ENCODE measurements at regions not wholly inside any gene's neighbourhood (a gene's known extent, or its start where the extent isn't known, plus 50 kb on each side); places are given as distances from the start of the nearest gene placed in this dataset.

DNA sequence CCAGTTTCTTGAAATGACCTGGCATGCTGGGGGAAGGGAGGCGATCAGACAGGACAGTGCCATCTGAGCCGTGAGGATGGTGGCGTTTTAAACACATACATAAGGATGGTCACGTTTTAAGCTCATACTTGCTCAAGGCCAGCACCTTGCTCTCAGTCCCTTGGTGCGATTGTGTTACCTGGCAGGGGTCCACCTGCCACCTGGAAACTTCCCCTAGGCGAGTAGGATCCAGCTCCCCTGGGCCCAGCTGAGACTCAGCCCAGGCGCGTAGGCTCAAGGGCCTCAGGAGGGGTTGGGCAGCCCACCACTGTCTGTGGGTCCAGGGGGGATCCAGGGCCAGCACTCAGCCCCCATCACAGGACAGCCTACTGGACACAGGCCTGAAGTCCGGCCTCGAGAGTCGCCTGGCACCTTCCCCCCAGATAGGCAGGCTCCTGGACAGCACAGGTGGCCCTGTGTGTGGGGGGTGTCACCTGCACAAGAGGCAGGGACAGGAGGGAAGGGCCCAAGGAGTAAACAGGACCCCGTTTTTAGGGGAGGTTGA is 185.8 kb downstream of the BRD1 start:
- no peak overlapping the region for H2AFZ ChIP-seq (ENCODE audit: low read length)
- H2BK120ac ChIP-seq (ENCODE audit: low read depth, low read length) = no peak overlapping the region
- H2AK5ac ChIP-seq (ENCODE audit: low read depth, low read length) = peak overlapping the region; percentile 8
- no peak overlapping the region for H2BK5ac ChIP-seq (ENCODE audit: low read length)
- H3K9ac ChIP-seq (ENCODE audit: low read depth, low read length, poor library complexity) = no peak overlapping the region
- no peak overlapping the region for H3K23ac ChIP-seq (ENCODE audit: low read depth, low read length, poor library complexity)
- H3K4me1 ChIP-seq (ENCODE audit: control insufficient read depth in 2 of 2, insufficient read depth in 1 of 2, low read depth in 1 of 2, low read length in 2 of 2) = peaks cover 0 to 1% of the 10 kb centered on the region in 2 donors
- no peak overlapping the region for H4K8ac ChIP-seq (ENCODE audit: low read depth, low read length)
- H3K36me3 ChIP-seq (replicated peaks in 1 of 2; ENCODE audit: control insufficient read depth in 2 of 2, insufficient read depth in 2 of 2, low read length in 2 of 2) = no peaks in the 10 kb centered on the region
- H3K4me3 ChIP-seq (ENCODE audit: low read length in 2 of 2) = no peak overlapping the region
- WGBS, 2 donors (ENCODE audit: extremely low coverage in 2 of 2, insufficient read length in 2 of 2, insufficient replicate concordance in 1 of 2) = no CpG with 5 or more reads among the region's 12 CpGs
- H3K4ac ChIP-seq (ENCODE audit: low read length) = no peak overlapping the region
- no peak for DNase-seq (ENCODE audit: low spot score)
- H3K27me3 ChIP-seq (ENCODE audit: control insufficient read depth in 3 of 3, insufficient read depth in 3 of 3, low read depth in 1 of 3, low read length in 3 of 3) = peaks cover 0 to 2% (median 0%) of the 10 kb centered on the region in 3 experiments
- H4K91ac ChIP-seq (ENCODE audit: low read depth, low read length, poor library complexity) = no peak overlapping the region
- H3K4me2 ChIP-seq (ENCODE audit: insufficient read depth, low read length, poor library complexity, severe bottlenecking) = no peak overlapping the region
- no peak overlapping the region for H2BK12ac ChIP-seq (ENCODE audit: low read length)
- H2BK15ac ChIP-seq (ENCODE audit: low read length) = no peak overlapping the region
- H3K18ac ChIP-seq (ENCODE audit: low read length) = peak overlapping the region; percentile 72
- H3K27ac ChIP-seq (replicated peaks; ENCODE audit: low read length) = no peak overlapping the region
- no peak overlapping the region for H3K14ac ChIP-seq (ENCODE audit: low read length)
- H3K9me3 ChIP-seq (replicated peaks in 1 of 2; ENCODE audit: control insufficient read depth in 2 of 2, insufficient read depth in 1 of 2, low read depth in 1 of 2, low read length in 2 of 2) = peaks cover 0 to 3% of the 10 kb centered on the region in 2 donors
- no peaks in the 10 kb centered on the region for H3K79me1 ChIP-seq (ENCODE audit: low read depth, low read length)

DNA sequence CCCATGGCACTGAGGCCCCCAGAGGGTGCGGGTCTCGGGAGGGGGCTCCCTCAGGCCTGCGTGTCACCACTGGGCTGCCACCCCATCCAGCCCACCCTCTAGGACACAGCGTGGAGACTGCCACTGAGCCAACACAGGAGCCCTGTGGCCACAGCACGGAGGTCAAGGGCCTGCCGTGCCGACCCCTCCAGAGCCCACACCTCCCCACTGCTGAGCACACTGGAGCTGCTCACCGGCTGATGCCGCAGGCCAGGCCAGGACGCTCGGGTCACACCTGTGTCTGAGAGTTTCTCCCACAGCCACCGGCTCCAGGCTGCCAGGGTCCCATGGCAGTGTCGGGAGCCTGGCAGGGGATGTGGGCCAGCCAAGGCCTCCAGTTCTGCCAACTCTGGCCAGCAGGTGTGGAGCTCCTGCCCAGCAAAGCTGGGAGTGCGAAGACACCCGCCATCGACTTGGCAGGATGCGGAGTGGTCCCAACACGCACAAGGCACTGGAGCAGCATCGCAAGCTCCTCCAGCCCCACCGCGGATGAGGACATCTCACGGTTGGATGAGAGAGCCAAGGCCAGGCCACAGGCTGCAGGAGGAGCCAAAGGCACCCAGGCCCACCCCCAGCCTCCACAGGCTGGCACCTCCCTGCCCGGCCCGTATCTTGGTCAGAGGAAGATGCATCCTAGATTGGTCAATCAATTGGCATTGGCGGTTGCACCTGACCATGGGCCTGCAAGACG is 187.1 kb downstream of the BRD1 start:
- no peak overlapping the region for H4K8ac ChIP-seq (ENCODE audit: low read depth, low read length)
- H2BK5ac ChIP-seq (ENCODE audit: low read length) = peak overlapping the region; percentile 75
- WGBS, 2 donors (ENCODE audit: extremely low coverage in 2 of 2, insufficient read length in 2 of 2, insufficient replicate concordance in 1 of 2) = no CpG with 5 or more reads among the region's 26 CpGs

DNA sequence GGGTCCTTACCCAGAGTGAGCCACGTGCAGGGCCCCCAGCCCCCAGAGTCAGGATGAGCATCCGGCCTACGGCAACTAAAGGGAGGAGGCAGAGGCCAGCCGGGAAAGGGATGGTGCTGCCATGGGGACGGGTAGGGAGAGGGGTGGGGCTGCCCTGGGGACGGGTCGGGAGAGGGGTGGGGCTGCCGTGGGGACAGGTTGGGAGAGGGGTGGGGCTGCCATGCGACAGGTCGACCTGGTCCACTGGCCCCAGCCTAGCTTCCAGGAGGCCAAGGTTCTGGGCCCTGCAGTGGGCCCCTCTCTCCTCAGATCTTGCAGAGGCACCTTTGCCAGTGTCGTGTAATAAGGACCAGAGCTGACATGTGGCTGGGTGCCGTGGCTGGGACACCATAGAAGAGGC is 187.7 kb downstream of the BRD1 start:
- WGBS, 2 donors (ENCODE audit: extremely low coverage in 2 of 2, insufficient read length in 2 of 2, insufficient replicate concordance in 1 of 2) = no CpG with 5 or more reads among the region's 12 CpGs
- Histone ChIP-seq H3K4me1 (ENCODE audit: control insufficient read depth in 2 of 2, insufficient read depth in 1 of 2, low read depth in 1 of 2, low read length in 2 of 2) (peaks cover 0 to 1% of the 10 kb centered on the region in 2 donors), H3K23ac (ENCODE audit: low read depth, low read length, poor library complexity) (no peak overlapping the region), H2BK120ac (ENCODE audit: low read depth, low read length) (peak overlapping the region; percentile 72), H2BK15ac (ENCODE audit: low read length) (no peak overlapping the region), H4K8ac (ENCODE audit: low read depth, low read length) (no peak overlapping the region), H3K4me2 (ENCODE audit: insufficient read depth, low read length, poor library complexity, severe bottlenecking) (no peak overlapping the region), H2AK5ac (ENCODE audit: low read depth, low read length) (peak overlapping the region; percentile 92), H3K14ac (ENCODE audit: low read length) (peak overlapping the region; percentile 21), H2BK12ac (ENCODE audit: low read length) (no peak overlapping the region), H3K18ac (ENCODE audit: low read length) (peak overlapping the region; percentile 33), H4K91ac (ENCODE audit: low read depth, low read length, poor library complexity) (no peak overlapping the region), H3K27me3 (ENCODE audit: control insufficient read depth in 3 of 3, insufficient read depth in 3 of 3, low read depth in 1 of 3, low read length in 3 of 3) (peaks cover 0 to 2% (median 0%) of the 10 kb centered on the region in 3 experiments), H3K79me1 (ENCODE audit: low read depth, low read length) (no peaks in the 10 kb centered on the region), H3K36me3 (replicated peaks in 1 of 2; ENCODE audit: control insufficient read depth in 2 of 2, insufficient read depth in 2 of 2, low read length in 2 of 2) (no peaks in the 10 kb centered on the region), H2AFZ (ENCODE audit: low read length) (no peak overlapping the region), H3K9ac (ENCODE audit: low read depth, low read length, poor library complexity) (no peak overlapping the region), H2BK5ac (ENCODE audit: low read length) (peak overlapping the region; percentile 75), H3K9me3 (replicated peaks in 1 of 2; ENCODE audit: control insufficient read depth in 2 of 2, insufficient read depth in 1 of 2, low read depth in 1 of 2, low read length in 2 of 2) (no peaks in the 10 kb centered on the region), H3K27ac (replicated peaks; ENCODE audit: low read length) (no peak overlapping the region), H3K4ac (ENCODE audit: low read length) (no peak overlapping the region), H3K4me3 (ENCODE audit: low read length in 2 of 2) (no peak overlapping the region)
- DNase-seq (ENCODE audit: low spot score) = no peak

More for the DNA sequence above, 187.1 kb downstream of the BRD1 start:
- H3K27me3 ChIP-seq (ENCODE audit: control insufficient read depth in 3 of 3, insufficient read depth in 3 of 3, low read depth in 1 of 3, low read length in 3 of 3) = peaks cover 0 to 2% (median 0%) of the 10 kb centered on the region in 3 experiments
- no peak overlapping the region for H2AFZ ChIP-seq (ENCODE audit: low read length)
- peak overlapping the region; percentile 92 for H2AK5ac ChIP-seq (ENCODE audit: low read depth, low read length)
- H3K9me3 ChIP-seq (replicated peaks in 1 of 2; ENCODE audit: control insufficient read depth in 2 of 2, insufficient read depth in 1 of 2, low read depth in 1 of 2, low read length in 2 of 2) = peaks cover 0 to 3% of the 10 kb centered on the region in 2 donors
- no peak overlapping the region for H3K9ac ChIP-seq (ENCODE audit: low read depth, low read length, poor library complexity)
- no peaks in the 10 kb centered on the region for H3K79me1 ChIP-seq (ENCODE audit: low read depth, low read length)
- H3K4me3 ChIP-seq (ENCODE audit: low read length in 2 of 2) = no peak overlapping the region
- H3K14ac ChIP-seq (ENCODE audit: low read length) = peak overlapping the region; percentile 25
- H2BK12ac ChIP-seq (ENCODE audit: low read length) = peak overlapping the region; percentile 73
- peak overlapping the region; percentile 72 for H2BK120ac ChIP-seq (ENCODE audit: low read depth, low read length)
- H3K4me1 ChIP-seq (ENCODE audit: control insufficient read depth in 2 of 2, insufficient read depth in 1 of 2, low read depth in 1 of 2, low read length in 2 of 2) = peaks cover 0 to 1% of the 10 kb centered on the region in 2 donors
- no peak overlapping the region for H3K4ac ChIP-seq (ENCODE audit: low read length)
- DNase-seq (ENCODE audit: low spot score) = no peak
- H3K27ac ChIP-seq (replicated peaks; ENCODE audit: low read length) = no peak overlapping the region
- no peak overlapping the region for H3K4me2 ChIP-seq (ENCODE audit: insufficient read depth, low read length, poor library complexity, severe bottlenecking)
- H3K36me3 ChIP-seq (replicated peaks in 1 of 2; ENCODE audit: control insufficient read depth in 2 of 2, insufficient read depth in 2 of 2, low read length in 2 of 2) = no peaks in the 10 kb centered on the region
- peak overlapping the region; percentile 85 for H3K18ac ChIP-seq (ENCODE audit: low read length)
- no peak overlapping the region for H3K23ac ChIP-seq (ENCODE audit: low read depth, low read length, poor library complexity)
- no peak overlapping the region for H4K91ac ChIP-seq (ENCODE audit: low read depth, low read length, poor library complexity)
- H2BK15ac ChIP-seq (ENCODE audit: low read length) = peak overlapping the region; percentile 67

DNA sequence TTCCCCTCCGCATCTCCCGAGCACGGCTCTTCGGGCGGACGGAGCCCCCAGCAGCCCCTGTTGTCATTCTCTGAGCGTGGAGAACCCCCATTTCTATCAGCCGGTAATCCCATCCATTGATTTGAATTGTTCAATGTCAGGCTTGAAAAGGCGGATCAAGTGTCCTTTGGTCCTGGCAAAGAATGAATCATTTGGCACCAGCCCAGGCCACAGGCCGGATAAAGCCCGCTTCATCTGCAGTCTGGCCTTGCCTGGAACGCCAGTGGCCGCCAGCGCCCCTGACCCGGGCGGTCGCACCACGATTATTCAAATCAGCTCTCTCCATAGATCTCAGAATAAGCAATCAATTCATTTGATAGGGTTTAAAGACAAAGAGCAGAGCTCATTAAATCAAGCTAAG is 188.9 kb downstream of the BRD1 start:
- H2BK12ac ChIP-seq (ENCODE audit: low read length) = no peak overlapping the region
- no peak overlapping the region for H3K14ac ChIP-seq (ENCODE audit: low read length)
- H4K91ac ChIP-seq (ENCODE audit: low read depth, low read length, poor library complexity) = no peak overlapping the region
- H3K18ac ChIP-seq (ENCODE audit: low read length) = no peak overlapping the region
- H3K4ac ChIP-seq (ENCODE audit: low read length) = no peak overlapping the region
- peaks cover 0 to 1% of the 10 kb centered on the region in 2 donors for H3K4me1 ChIP-seq (ENCODE audit: control insufficient read depth in 2 of 2, insufficient read depth in 1 of 2, low read depth in 1 of 2, low read length in 2 of 2)
- H3K9ac ChIP-seq (ENCODE audit: low read depth, low read length, poor library complexity) = no peak overlapping the region
- H2AFZ ChIP-seq (ENCODE audit: low read length) = no peak overlapping the region
- no peak overlapping the region for H3K4me3 ChIP-seq (ENCODE audit: low read length in 2 of 2)
- no peak overlapping the region for H4K8ac ChIP-seq (ENCODE audit: low read depth, low read length)
- no peaks in the 10 kb centered on the region for H3K9me3 ChIP-seq (replicated peaks in 1 of 2; ENCODE audit: control insufficient read depth in 2 of 2, insufficient read depth in 1 of 2, low read depth in 1 of 2, low read length in 2 of 2)
- H3K36me3 ChIP-seq (replicated peaks in 1 of 2; ENCODE audit: control insufficient read depth in 2 of 2, insufficient read depth in 2 of 2, low read length in 2 of 2) = no peaks in the 10 kb centered on the region
- no peak for DNase-seq (ENCODE audit: low spot score)
- H3K79me1 ChIP-seq (ENCODE audit: low read depth, low read length) = no peaks in the 10 kb centered on the region
- peaks cover 0 to 2% (median 0%) of the 10 kb centered on the region in 3 experiments for H3K27me3 ChIP-seq (ENCODE audit: control insufficient read depth in 3 of 3, insufficient read depth in 3 of 3, low read depth in 1 of 3, low read length in 3 of 3)
- H2BK5ac ChIP-seq (ENCODE audit: low read length) = no peak overlapping the region
- H3K27ac ChIP-seq (replicated peaks; ENCODE audit: low read length) = no peak overlapping the region
- no peak overlapping the region for H2AK5ac ChIP-seq (ENCODE audit: low read depth, low read length)
- no CpG with 5 or more reads among the region's 18 CpGs for WGBS, 2 donors (ENCODE audit: extremely low coverage in 2 of 2, insufficient read length in 2 of 2, insufficient replicate concordance in 1 of 2)
- no peak overlapping the region for H2BK120ac ChIP-seq (ENCODE audit: low read depth, low read length)
- no peak overlapping the region for H3K4me2 ChIP-seq (ENCODE audit: insufficient read depth, low read length, poor library complexity, severe bottlenecking)
- no peak overlapping the region for H3K23ac ChIP-seq (ENCODE audit: low read depth, low read length, poor library complexity)
- H2BK15ac ChIP-seq (ENCODE audit: low read length) = no peak overlapping the region
